ENCODE measurements at regions not wholly inside any gene's neighbourhood (a gene's known extent, or its start where the extent isn't known, plus 50 kb on each side); places are given as distances from the start of the nearest gene placed in this dataset.

GRCh38 chr13:65411521-65411920, 1818.6 kb downstream of the PCDH9 start:
- no peak overlapping the region for H3K4me3 ChIP-seq (ENCODE audit: low read depth, low read length)
- TF ChIP-seq CTCF (IDR thresholded peaks at IDR 0.05; ENCODE audit: insufficient read depth, low read length, missing control alignments): no peak
- POLR2A ChIA-PET: no interaction called here
- DNase-seq (ENCODE audit: low read depth, low spot score): no peak
- CTCF ChIA-PET: no interaction called here

GRCh38 chr13:65410791-65411190, 1819.3 kb downstream of the PCDH9 start:
- H3K4me3 ChIP-seq (ENCODE audit: low read depth, low read length): no peak overlapping the region
- no peak for TF ChIP-seq CTCF (IDR thresholded peaks at IDR 0.05; ENCODE audit: insufficient read depth, low read length, missing control alignments)
- ChIA-PET POLR2A (no interaction called here), CTCF (no interaction called here)
- DNase-seq (ENCODE audit: low read depth, low spot score): no peak

GRCh38 chr13:65401315-65401714, 1828.8 kb downstream of the PCDH9 start:
- DNase-seq (ENCODE audit: low read depth, low spot score): no peak
- no peak overlapping the region for H3K4me3 ChIP-seq (ENCODE audit: low read depth, low read length)
- POLR2A ChIA-PET: no interaction called here
- no peak for TF ChIP-seq CTCF (IDR thresholded peaks at IDR 0.05; ENCODE audit: insufficient read depth, low read length, missing control alignments)
- CTCF ChIA-PET: no interaction called here

- CTCF ChIA-PET: no interaction called here
- no peak overlapping the region for H3K4me3 ChIP-seq (ENCODE audit: low read depth, low read length)
- POLR2A ChIA-PET: no interaction called here
- DNase-seq (ENCODE audit: low read depth, low spot score): no peak
- TF ChIP-seq CTCF (IDR thresholded peaks at IDR 0.05; ENCODE audit: insufficient read depth, low read length, missing control alignments): no peak
Measured at GRCh38 chr13:65400702-65401101, 1829.4 kb downstream of the PCDH9 start.

GRCh38 chr13:65387743-65388347, 1842.3 kb downstream of the PCDH9 start:
- CTCF ChIA-PET: no interaction called here
- no peak for TF ChIP-seq CTCF (IDR thresholded peaks at IDR 0.05; ENCODE audit: insufficient read depth, low read length, missing control alignments)
- POLR2A ChIA-PET: no interaction called here
- no peak for DNase-seq (ENCODE audit: low read depth, low spot score)
- no peak overlapping the region for H3K4me3 ChIP-seq (ENCODE audit: low read depth, low read length)

GRCh38 chr13:65378943-65379519, 1851.1 kb downstream of the PCDH9 start:
- CTCF ChIA-PET: no interaction called here
- TF ChIP-seq CTCF (IDR thresholded peaks at IDR 0.05; ENCODE audit: insufficient read depth, low read length, missing control alignments): no peak
- POLR2A ChIA-PET: no interaction called here
- DNase-seq (ENCODE audit: low read depth, low spot score): no peak
- no peak overlapping the region for H3K4me3 ChIP-seq (ENCODE audit: low read depth, low read length)
